Endodermal cell (in vitro differentiated cells): ENCODE measurements at regions not wholly inside any gene's neighbourhood (a gene's known extent, or its start where the extent isn't known, plus 50 kb on each side); places are given as distances from the start of the nearest gene placed in this dataset.
A peak's percentile ranks its signal among the peaks of the same experiment; 100 is the strongest.

Experiments used
- DNase-seq: peaks from one replicate; pipeline ENCODE4 v3.0.0-alpha.2; 2017
- H3K27ac ChIP-seq: 2 replicates; pipeline ENCODE4 v1.5.1; 2013; ENCODE audit warnings: mild to moderate bottlenecking, low read depth, low read length, moderate library complexity
- H3K27me3 ChIP-seq: 2 replicates; pipeline ENCODE4 v1.6.1; 2013; ENCODE audit warnings: mild to moderate bottlenecking, low read length, moderate library complexity; ENCODE audit not compliant: insufficient read depth, control insufficient read depth, poor library complexity, severe bottlenecking
- H3K36me3 ChIP-seq: 2 replicates; pipeline ENCODE4 v1.7.0; 2013; ENCODE audit warnings: mild to moderate bottlenecking, low read length, moderate library complexity; ENCODE audit not compliant: control insufficient read depth, insufficient read depth
- H3K4me1 ChIP-seq: one replicate; pipeline ENCODE4 v1.7.0; 2013; ENCODE audit warnings: low read length; ENCODE audit not compliant: control insufficient read depth, insufficient read depth
- H3K4me3 ChIP-seq: 2 replicates; pipeline ENCODE4 v1.5.1; 2013; ENCODE audit warnings: mild to moderate bottlenecking, low read length, moderate library complexity
- H3K9ac ChIP-seq: 2 replicates; pipeline ENCODE4 v1.6.1; 2013; ENCODE audit warnings: mild to moderate bottlenecking, low read length, moderate library complexity; ENCODE audit not compliant: poor library complexity, severe bottlenecking; ENCODE audit errors: extremely low read depth
- H3K9me3 ChIP-seq: 2 replicates; pipeline ENCODE4 v1.6.1; 2013; ENCODE audit warnings: mild to moderate bottlenecking, low read length, moderate library complexity; ENCODE audit not compliant: control insufficient read depth
- H3K27ac Mint-ChIP-seq: 2 replicates; pipeline ENCODE4 v1.8.0; 2020; ENCODE audit warnings: mixed read lengths
- H3K27me3 Mint-ChIP-seq: 2 replicates; pipeline ENCODE4 v1.8.0; 2021; ENCODE audit warnings: mild to moderate bottlenecking, mixed read lengths; ENCODE audit not compliant: insufficient read depth
- H3K36me3 Mint-ChIP-seq: 2 replicates; pipeline ENCODE4 v1.8.0; 2020; ENCODE audit warnings: low read depth, mixed read lengths
- H3K4me1 Mint-ChIP-seq: 2 replicates; pipeline ENCODE4 v1.8.0; 2020; ENCODE audit warnings: mixed read lengths
- H3K4me3 Mint-ChIP-seq: 2 replicates; pipeline ENCODE4 v1.8.0; 2020; ENCODE audit warnings: mild to moderate bottlenecking, moderate library complexity, mixed read lengths
- H3K9me3 Mint-ChIP-seq: 2 replicates; pipeline ENCODE4 v1.8.0; 2020; ENCODE audit warnings: mild to moderate bottlenecking, mixed read lengths
- CTCF ChIP-seq: fragments of 200-600 bp; sonication (generic); conservative IDR thresholded peaks from 2 replicates; pipeline ENCODE4 v1.5.0; 2021; ENCODE audit warnings: antibody characterized with exemption, mild to moderate bottlenecking
- WGBS, 2 experiments: methylation state at CpG; one replicate each; pipeline versions ENCODE4 v1.1.5 to v1.1.7; 2013; ENCODE audit warnings: missing lambda C conversion rate in 2 of 2, mixed read lengths in 1 of 2; ENCODE audit not compliant: insufficient coverage in 1 of 2, insufficient read length in 1 of 2; 5-methylcytosine and 5-hydroxymethylcytosine counted together

- H3K27me3 ChIP-seq: peaks cover 97% of the 10 kb centered on the region
- no peak overlapping the region for H3K9ac ChIP-seq
- H3K4me3 ChIP-seq: no peak overlapping the region
- Mint-ChIP-seq H3K36me3 (no peaks in the 10 kb centered on the region), H3K27me3 (peaks cover 35% of the 10 kb centered on the region), H3K4me3 (peak overlapping the region; percentile 30), H3K4me1 (peaks cover 55% of the 10 kb centered on the region), H3K27ac (peak overlapping the region; percentile 85), H3K9me3 (no peaks in the 10 kb centered on the region)
- H3K36me3 ChIP-seq: no peaks in the 10 kb centered on the region
- H3K27ac ChIP-seq: no peak overlapping the region
- TF ChIP-seq CTCF: no peak
- DNase-seq: peak; percentile 63
- peaks cover 16% of the 10 kb centered on the region for H3K4me1 ChIP-seq
- WGBS, 2 experiments: 43 to 75% methylated on average over 2 of the region's 2 CpGs
- H3K9me3 ChIP-seq: no peaks in the 10 kb centered on the region
Observed at GRCh38 chr1:114037631-114037890, 58.3 kb downstream of the OLFML3 start.

GRCh38 chr1:114037962-114038816, 58.9 kb downstream of the OLFML3 start:
- Histone ChIP-seq H3K36me3 (no peaks in the 10 kb centered on the region), H3K4me3 (no peak overlapping the region), H3K27ac (peak overlapping the region; percentile 40), H3K27me3 (peaks cover 97% of the 10 kb centered on the region), H3K9ac (no peak overlapping the region), H3K4me1 (peaks cover 14% of the 10 kb centered on the region), H3K9me3 (no peaks in the 10 kb centered on the region)
- Mint-ChIP-seq H3K27me3 (peaks cover 35% of the 10 kb centered on the region), H3K4me1 (peaks cover 55% of the 10 kb centered on the region), H3K27ac (peak overlapping the region; percentile 56), H3K4me3 (no peak overlapping the region), H3K36me3 (no peaks in the 10 kb centered on the region), H3K9me3 (no peaks in the 10 kb centered on the region)
- WGBS, 2 experiments: 10 to 29% methylated on average over 1 to 3 of the region's 3 CpGs
- TF ChIP-seq CTCF: no peak
- peak; percentile 61 for DNase-seq
